ENCODE measurements at regions not wholly inside any gene's neighbourhood (a gene's known extent, or its start where the extent isn't known, plus 50 kb on each side); places are given as distances from the start of the nearest gene placed in this dataset.

GRCh38 chr4:106864231-106864630 is 171.9 kb downstream of the DKK2 start:
- no peak overlapping the region for H3K4me2 ChIP-seq (replicated peaks; ENCODE audit: extremely low read depth, low read length, poor library complexity, severe bottlenecking)
- H3K27ac ChIP-seq (ENCODE audit: low read depth in 1 of 2, low read length in 2 of 2): no peak overlapping the region
- peaks cover 0 to 1% (median 0%) of the 10 kb centered on the region in 7 donors for H3K9me3 Mint-ChIP-seq
- no peaks in the 10 kb centered on the region for H4K20me1 ChIP-seq (ENCODE audit: insufficient read depth, low read length)
- TF ChIP-seq CTCF (IDR thresholded peaks at IDR 0.05): no peak
- H2AFZ ChIP-seq (ENCODE audit: insufficient read depth, low read depth, low read length, poor library complexity, severe bottlenecking): no peak overlapping the region
- no peak overlapping the region for H3K9ac ChIP-seq (ENCODE audit: insufficient read depth, low read length, poor library complexity, severe bottlenecking)
- no peak overlapping the region for H3K4me3 ChIP-seq (replicated peaks in 1 of 3; ENCODE audit: low read depth in 2 of 3, low read length in 3 of 3)
- H3K4me3 Mint-ChIP-seq: no peak overlapping the region
- H3K27me3 Mint-ChIP-seq (ENCODE audit: low read depth in 3 of 3): no peaks in the 10 kb centered on the region
- intact Hi-C loops (cut with micrococcal nuclease): no loop called here
- H3K79me2 ChIP-seq (ENCODE audit: insufficient read depth, low read length): no peaks in the 10 kb centered on the region
- no peak overlapping the region for H3K27ac Mint-ChIP-seq
- DNase-seq: no peak
- H3K36me3 Mint-ChIP-seq: no peaks in the 10 kb centered on the region
- H3K9me3 ChIP-seq (replicated peaks in 1 of 2; ENCODE audit: control insufficient read depth in 1 of 2, insufficient read depth in 1 of 2, low read length in 2 of 2): peaks cover 0 to 3% of the 10 kb centered on the region in 2 donors
- H3K36me3 ChIP-seq (replicated peaks in 1 of 2; ENCODE audit: control insufficient read depth in 1 of 2, insufficient read depth in 2 of 2, low read length in 2 of 2): no peaks in the 10 kb centered on the region
- no peaks in the 10 kb centered on the region for H3K4me1 Mint-ChIP-seq
- no peaks in the 10 kb centered on the region for H3K4me1 ChIP-seq (ENCODE audit: control insufficient read depth in 1 of 2, insufficient read depth in 2 of 2, low read length in 2 of 2)
- no peaks in the 10 kb centered on the region for H3K27me3 ChIP-seq (ENCODE audit: control insufficient read depth in 2 of 2, insufficient read depth in 2 of 2, low read length in 2 of 2)

GRCh38 chr4:106854569-106855351 is 181.4 kb downstream of the DKK2 start:
- no peaks in the 10 kb centered on the region for H3K36me3 ChIP-seq (replicated peaks in 1 of 2; ENCODE audit: control insufficient read depth in 1 of 2, insufficient read depth in 2 of 2, low read length in 2 of 2)
- no peaks in the 10 kb centered on the region for H3K79me2 ChIP-seq (ENCODE audit: insufficient read depth, low read length)
- no peaks in the 10 kb centered on the region for H3K4me1 ChIP-seq (ENCODE audit: control insufficient read depth in 1 of 2, insufficient read depth in 2 of 2, low read length in 2 of 2)
- no peak overlapping the region for H3K4me2 ChIP-seq (replicated peaks; ENCODE audit: extremely low read depth, low read length, poor library complexity, severe bottlenecking)
- H3K9me3 ChIP-seq (replicated peaks in 1 of 2; ENCODE audit: control insufficient read depth in 1 of 2, insufficient read depth in 1 of 2, low read length in 2 of 2): peaks cover 0 to 5% of the 10 kb centered on the region in 2 donors
- H3K27me3 ChIP-seq (ENCODE audit: control insufficient read depth in 2 of 2, insufficient read depth in 2 of 2, low read length in 2 of 2): no peaks in the 10 kb centered on the region
- H3K9me3 Mint-ChIP-seq: peaks cover 0 to 4% (median 0%) of the 10 kb centered on the region in 7 donors
- no peaks in the 10 kb centered on the region for H3K4me1 Mint-ChIP-seq
- no peak for TF ChIP-seq CTCF (IDR thresholded peaks at IDR 0.05)
- no peak for DNase-seq
- no peaks in the 10 kb centered on the region for H4K20me1 ChIP-seq (ENCODE audit: insufficient read depth, low read length)
- intact Hi-C loops (cut with micrococcal nuclease): no loop called here
- H3K4me3 ChIP-seq (replicated peaks in 1 of 3; ENCODE audit: low read depth in 2 of 3, low read length in 3 of 3): no peak overlapping the region
- H2AFZ ChIP-seq (ENCODE audit: insufficient read depth, low read depth, low read length, poor library complexity, severe bottlenecking): no peak overlapping the region
- H3K4me3 Mint-ChIP-seq: no peak overlapping the region
- no peaks in the 10 kb centered on the region for H3K36me3 Mint-ChIP-seq
- H3K27me3 Mint-ChIP-seq (ENCODE audit: low read depth in 3 of 3): peaks cover 0 to 2% (median 0%) of the 10 kb centered on the region in 3 donors
- no peak overlapping the region for H3K9ac ChIP-seq (ENCODE audit: insufficient read depth, low read length, poor library complexity, severe bottlenecking)
- no peak overlapping the region for H3K27ac Mint-ChIP-seq
- no peak overlapping the region for H3K27ac ChIP-seq (ENCODE audit: low read depth in 1 of 2, low read length in 2 of 2)
